ENCODE measurements at regions not wholly inside any gene's neighbourhood (a gene's known extent, or its start where the extent isn't known, plus 50 kb on each side); places are given as distances from the start of the nearest gene placed in this dataset.

DNA sequence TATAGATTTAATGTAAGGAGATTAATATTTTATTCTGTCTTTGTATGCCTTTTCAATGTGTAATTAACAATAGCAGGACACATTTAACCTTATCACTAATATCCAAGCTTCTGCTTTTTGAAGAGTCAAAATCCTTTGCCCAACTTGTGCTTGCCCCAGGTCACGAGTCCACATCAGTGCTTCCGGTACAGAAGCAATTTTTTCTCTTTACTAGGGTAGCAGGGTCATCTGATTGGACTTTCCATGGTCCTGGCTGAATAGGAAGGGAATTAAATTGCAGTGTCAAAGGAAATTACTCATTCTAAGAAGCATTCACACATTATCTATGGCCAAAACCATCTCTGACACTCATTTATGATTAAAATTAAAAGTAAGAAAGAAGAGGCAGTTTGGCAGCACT is 460.5 kb upstream of the ADGRL2 start:
- H3K27ac ChIP-seq (replicated peaks), result no peak overlapping the region
- TF ChIP-seq POLR2AphosphoS5 (IDR thresholded peaks at IDR 0.05; ENCODE audit: low read depth) (no peak), SPI1 (IDR thresholded peaks at IDR 0.05; ENCODE audit: borderline replicate concordance, low read depth) (no peak), GABPA (IDR thresholded peaks at IDR 0.05; ENCODE audit: low read depth) (no peak)
- TF ChIP-seq, protein P1, sequence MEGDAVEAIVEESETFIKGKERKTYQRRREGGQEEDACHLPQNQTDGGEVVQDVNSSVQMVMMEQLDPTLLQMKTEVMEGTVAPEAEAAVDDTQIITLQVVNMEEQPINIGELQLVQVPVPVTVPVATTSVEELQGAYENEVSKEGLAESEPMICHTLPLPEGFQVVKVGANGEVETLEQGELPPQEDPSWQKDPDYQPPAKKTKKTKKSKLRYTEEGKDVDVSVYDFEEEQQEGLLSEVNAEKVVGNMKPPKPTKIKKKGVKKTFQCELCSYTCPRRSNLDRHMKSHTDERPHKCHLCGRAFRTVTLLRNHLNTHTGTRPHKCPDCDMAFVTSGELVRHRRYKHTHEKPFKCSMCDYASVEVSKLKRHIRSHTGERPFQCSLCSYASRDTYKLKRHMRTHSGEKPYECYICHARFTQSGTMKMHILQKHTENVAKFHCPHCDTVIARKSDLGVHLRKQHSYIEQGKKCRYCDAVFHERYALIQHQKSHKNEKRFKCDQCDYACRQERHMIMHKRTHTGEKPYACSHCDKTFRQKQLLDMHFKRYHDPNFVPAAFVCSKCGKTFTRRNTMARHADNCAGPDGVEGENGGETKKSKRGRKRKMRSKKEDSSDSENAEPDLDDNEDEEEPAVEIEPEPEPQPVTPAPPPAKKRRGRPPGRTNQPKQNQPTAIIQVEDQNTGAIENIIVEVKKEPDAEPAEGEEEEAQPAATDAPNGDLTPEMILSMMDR (IDR thresholded peaks at IDR 0.05; ENCODE audit: insufficient read depth, low read length), result no peak
- TF ChIP-seq, protein P2, sequence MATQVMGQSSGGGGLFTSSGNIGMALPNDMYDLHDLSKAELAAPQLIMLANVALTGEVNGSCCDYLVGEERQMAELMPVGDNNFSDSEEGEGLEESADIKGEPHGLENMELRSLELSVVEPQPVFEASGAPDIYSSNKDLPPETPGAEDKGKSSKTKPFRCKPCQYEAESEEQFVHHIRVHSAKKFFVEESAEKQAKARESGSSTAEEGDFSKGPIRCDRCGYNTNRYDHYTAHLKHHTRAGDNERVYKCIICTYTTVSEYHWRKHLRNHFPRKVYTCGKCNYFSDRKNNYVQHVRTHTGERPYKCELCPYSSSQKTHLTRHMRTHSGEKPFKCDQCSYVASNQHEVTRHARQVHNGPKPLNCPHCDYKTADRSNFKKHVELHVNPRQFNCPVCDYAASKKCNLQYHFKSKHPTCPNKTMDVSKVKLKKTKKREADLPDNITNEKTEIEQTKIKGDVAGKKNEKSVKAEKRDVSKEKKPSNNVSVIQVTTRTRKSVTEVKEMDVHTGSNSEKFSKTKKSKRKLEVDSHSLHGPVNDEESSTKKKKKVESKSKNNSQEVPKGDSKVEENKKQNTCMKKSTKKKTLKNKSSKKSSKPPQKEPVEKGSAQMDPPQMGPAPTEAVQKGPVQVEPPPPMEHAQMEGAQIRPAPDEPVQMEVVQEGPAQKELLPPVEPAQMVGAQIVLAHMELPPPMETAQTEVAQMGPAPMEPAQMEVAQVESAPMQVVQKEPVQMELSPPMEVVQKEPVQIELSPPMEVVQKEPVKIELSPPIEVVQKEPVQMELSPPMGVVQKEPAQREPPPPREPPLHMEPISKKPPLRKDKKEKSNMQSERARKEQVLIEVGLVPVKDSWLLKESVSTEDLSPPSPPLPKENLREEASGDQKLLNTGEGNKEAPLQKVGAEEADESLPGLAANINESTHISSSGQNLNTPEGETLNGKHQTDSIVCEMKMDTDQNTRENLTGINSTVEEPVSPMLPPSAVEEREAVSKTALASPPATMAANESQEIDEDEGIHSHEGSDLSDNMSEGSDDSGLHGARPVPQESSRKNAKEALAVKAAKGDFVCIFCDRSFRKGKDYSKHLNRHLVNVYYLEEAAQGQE (IDR thresholded peaks at IDR 0.05; ENCODE audit: insufficient replicate concordance, low read depth), result no peak
- H3K27me3 ChIP-seq (ENCODE audit: insufficient read depth, poor library complexity, severe bottlenecking), result no peaks in the 10 kb centered on the region
- no peak overlapping the region for H3K4me3 ChIP-seq (replicated peaks; ENCODE audit: insufficient read depth, low read length)
- DNase-seq (ENCODE audit: low read depth in 1 of 2, low spot score in 1 of 2), result no peak

DNA sequence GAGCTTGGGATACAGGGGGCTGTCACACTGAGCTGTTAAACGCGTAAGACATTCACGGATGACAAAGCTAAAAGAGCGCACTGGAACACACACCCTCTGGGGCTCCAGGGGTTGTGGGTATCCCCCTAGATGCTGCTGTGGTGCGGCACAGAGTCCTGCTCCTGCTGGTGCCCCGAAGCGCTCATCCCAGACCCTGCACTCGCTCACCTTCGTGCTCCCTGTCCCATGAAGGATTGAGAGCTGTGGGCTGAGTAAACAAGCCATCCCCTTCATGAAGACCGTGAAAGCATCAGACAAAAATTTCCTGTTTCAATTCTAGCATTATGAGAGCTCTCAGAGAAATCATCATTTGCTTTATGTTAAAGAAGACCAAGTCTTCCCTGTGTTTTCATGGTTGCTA is 463.5 kb upstream of the ADGRL2 start:
- no peak overlapping the region for H3K27ac ChIP-seq (replicated peaks)
- no peaks in the 10 kb centered on the region for H3K27me3 ChIP-seq (ENCODE audit: insufficient read depth, poor library complexity, severe bottlenecking)
- no peak for DNase-seq (ENCODE audit: low read depth in 1 of 2, low spot score in 1 of 2)
- TF ChIP-seq GABPA (IDR thresholded peaks at IDR 0.05; ENCODE audit: low read depth) (no peak), POLR2AphosphoS5 (IDR thresholded peaks at IDR 0.05; ENCODE audit: low read depth) (no peak), SPI1 (IDR thresholded peaks at IDR 0.05; ENCODE audit: borderline replicate concordance, low read depth) (no peak)
- TF ChIP-seq, protein P1 (IDR thresholded peaks at IDR 0.05; ENCODE audit: insufficient read depth, low read length), result no peak
- TF ChIP-seq, protein P2 (IDR thresholded peaks at IDR 0.05; ENCODE audit: insufficient replicate concordance, low read depth), result no peak
- H3K4me3 ChIP-seq (replicated peaks; ENCODE audit: insufficient read depth, low read length), result no peak overlapping the region

DNA sequence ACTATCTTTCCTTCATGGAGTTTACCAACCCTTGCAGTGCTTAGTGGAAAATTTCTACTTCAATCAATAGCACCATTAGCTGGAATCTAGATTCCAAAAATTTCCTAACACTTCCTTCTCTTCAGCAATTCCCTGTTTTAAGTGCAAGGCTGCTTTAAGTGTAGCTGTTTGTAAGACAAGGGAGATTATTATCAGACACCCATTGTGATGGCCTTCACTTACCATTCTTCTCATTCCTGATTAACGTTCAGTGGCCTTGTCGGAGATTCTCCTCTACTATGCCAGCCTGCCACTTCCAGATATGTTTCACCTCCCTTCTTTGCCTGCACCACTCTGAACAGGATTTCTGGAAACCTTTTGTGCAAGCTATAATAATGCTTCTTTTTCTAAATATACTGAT is 464.9 kb upstream of the ADGRL2 start:
- Histone ChIP-seq H3K27ac (replicated peaks) (no peak overlapping the region), H3K27me3 (ENCODE audit: insufficient read depth, poor library complexity, severe bottlenecking) (no peaks in the 10 kb centered on the region), H3K4me3 (replicated peaks; ENCODE audit: insufficient read depth, low read length) (no peak overlapping the region)
- TF ChIP-seq, protein P1 (IDR thresholded peaks at IDR 0.05; ENCODE audit: insufficient read depth, low read length), result no peak
- no peak for TF ChIP-seq SPI1 (IDR thresholded peaks at IDR 0.05; ENCODE audit: borderline replicate concordance, low read depth)
- TF ChIP-seq GABPA (IDR thresholded peaks at IDR 0.05; ENCODE audit: low read depth), result no peak
- TF ChIP-seq POLR2AphosphoS5 (IDR thresholded peaks at IDR 0.05; ENCODE audit: low read depth), result no peak
- TF ChIP-seq, protein P2 (IDR thresholded peaks at IDR 0.05; ENCODE audit: insufficient replicate concordance, low read depth), result no peak
- no peak for DNase-seq (ENCODE audit: low read depth in 1 of 2, low spot score in 1 of 2)
